ENCODE measurements at regions not wholly inside any gene's neighbourhood (a gene's known extent, or its start where the extent isn't known, plus 50 kb on each side); places are given as distances from the start of the nearest gene placed in this dataset.
"Not testable (repeated sequence)": the region's sequence is repeated elsewhere in the genome, so short reads cannot be mapped to it uniquely, and the experiment has no call there.

DNA sequence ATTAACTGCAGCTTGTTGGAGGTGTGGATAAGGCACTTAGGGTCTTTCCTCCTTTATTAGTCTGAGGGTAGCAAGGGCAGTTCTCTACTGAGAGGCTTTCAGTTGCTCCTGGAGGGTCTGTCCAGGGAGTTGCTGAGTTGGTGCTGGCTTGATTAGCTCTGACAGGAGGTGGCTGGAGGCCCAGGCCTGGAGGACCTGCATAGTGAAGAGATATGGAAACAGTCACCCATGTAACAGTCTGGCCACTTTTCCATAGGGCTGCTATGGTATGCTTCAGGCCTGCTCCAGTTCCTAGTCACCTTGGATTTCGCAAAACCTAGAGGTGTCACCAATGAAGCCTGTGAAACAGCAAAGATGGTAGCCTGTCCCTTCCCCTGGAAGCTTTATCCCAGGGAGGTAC lies 143.3 kb upstream of the SLC38A2 start:
- DNase-seq: no peak

DNA sequence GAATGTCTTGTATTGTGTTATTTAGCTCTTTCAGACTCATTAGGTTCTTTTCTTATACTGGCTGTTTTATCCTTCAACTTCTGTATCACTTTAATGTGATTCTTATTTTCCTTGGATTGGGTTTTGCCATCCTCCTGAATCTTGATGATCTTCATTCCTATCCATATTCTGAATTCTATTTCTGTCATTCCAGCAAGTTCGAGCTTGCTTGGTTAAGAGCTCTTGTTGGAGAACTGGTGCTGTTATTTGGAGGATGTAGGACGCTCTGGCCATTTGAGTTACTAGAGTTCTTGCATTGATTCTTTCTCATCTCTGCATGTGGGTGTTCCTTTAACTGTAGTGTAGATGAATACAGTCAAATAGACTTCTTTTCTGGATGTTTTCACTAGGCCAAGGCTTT lies 142.3 kb upstream of the SLC38A2 start:
- DNase-seq: no peak

- DNase-seq: not testable (repeated sequence)
These were observed 137.7 kb upstream of the SLC38A2 start for GRCh38 chr12:46510257-46510656.

- DNase-seq: no peak
These were observed 136.6 kb upstream of the SLC38A2 start for GRCh38 chr12:46509135-46509534.

DNA sequence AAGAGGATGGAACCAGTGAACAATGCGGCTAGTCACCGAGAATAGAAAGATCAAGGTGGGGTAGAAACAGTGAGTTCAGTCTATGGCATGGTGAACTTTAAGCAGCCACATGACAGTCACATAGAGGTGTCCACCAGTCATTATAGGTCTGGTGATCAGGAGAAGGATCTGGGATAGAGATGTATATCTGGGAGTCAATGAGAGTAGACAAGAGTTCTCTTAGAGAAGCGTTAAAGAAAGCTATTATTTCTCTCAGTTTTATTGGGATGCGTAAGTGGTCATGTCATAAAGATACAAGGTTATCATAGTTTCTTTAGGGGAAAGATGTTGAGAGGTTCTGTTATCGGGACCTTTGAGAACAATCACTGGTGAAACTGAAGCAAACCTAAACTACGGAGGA lies 136.1 kb upstream of the SLC38A2 start:
- DNase-seq: no peak

GRCh38 chr12:46507766-46508165 lies 135.2 kb upstream of the SLC38A2 start:
- DNase-seq: no peak

- no peak for DNase-seq
These were observed 134.4 kb upstream of the SLC38A2 start for GRCh38 chr12:46506961-46507360.

DNA sequence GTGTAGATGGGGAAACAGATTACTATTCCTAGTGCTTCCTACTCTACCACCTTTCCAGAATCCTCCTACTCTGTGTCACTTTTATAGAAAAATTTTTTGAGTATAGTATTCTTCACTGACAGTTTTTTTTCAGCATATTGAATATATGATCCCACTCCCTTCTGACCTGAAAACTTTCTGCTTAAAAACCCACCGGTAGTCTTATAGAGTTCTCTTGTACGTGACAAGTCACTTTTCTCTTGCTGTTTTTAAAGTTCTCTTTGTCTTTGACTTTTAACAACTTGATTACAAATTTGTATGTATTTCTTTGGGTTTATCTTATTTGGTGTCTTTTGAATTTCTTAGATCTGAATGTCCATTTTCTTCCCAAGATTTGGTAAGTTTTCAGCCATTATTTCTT lies 133.6 kb upstream of the SLC38A2 start:
- no peak for DNase-seq

- DNase-seq: no peak
These were observed 131.9 kb upstream of the SLC38A2 start for GRCh38 chr12:46504494-46504893.

GRCh38 chr12:46503637-46504175 lies 131.1 kb upstream of the SLC38A2 start:
- no peak for DNase-seq

- DNase-seq: no peak
These were observed 128.1 kb upstream of the SLC38A2 start for GRCh38 chr12:46500673-46501072.

GRCh38 chr12:46499901-46500300 lies 127.3 kb upstream of the SLC38A2 start:
- DNase-seq: no peak

DNA sequence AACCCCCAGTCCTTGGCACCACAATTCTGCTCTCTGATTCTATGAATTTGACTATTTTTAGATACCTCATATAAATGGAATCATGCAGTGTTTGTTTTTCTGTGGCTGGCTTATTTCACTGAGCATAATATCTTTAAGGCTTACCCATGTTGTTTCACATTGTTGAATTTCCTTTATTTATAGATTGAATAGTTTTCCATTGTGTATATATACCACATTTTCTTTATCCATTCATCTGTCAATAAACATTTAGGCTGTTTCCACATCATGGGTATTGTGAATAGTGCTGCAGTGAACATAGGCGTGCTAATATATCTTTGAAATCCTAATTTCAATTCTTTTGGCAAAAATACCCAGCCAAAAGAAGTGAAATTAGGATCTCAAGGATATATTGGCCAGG lies 126.7 kb upstream of the SLC38A2 start:
- DNase-seq: no peak

GRCh38 chr12:46497739-46498138 lies 125.2 kb upstream of the SLC38A2 start:
- no peak for DNase-seq

- DNase-seq: no peak
These were observed 121.9 kb upstream of the SLC38A2 start for GRCh38 chr12:46494424-46494823.

- DNase-seq: no peak
These were observed 121.2 kb upstream of the SLC38A2 start for GRCh38 chr12:46493834-46494181.

DNA sequence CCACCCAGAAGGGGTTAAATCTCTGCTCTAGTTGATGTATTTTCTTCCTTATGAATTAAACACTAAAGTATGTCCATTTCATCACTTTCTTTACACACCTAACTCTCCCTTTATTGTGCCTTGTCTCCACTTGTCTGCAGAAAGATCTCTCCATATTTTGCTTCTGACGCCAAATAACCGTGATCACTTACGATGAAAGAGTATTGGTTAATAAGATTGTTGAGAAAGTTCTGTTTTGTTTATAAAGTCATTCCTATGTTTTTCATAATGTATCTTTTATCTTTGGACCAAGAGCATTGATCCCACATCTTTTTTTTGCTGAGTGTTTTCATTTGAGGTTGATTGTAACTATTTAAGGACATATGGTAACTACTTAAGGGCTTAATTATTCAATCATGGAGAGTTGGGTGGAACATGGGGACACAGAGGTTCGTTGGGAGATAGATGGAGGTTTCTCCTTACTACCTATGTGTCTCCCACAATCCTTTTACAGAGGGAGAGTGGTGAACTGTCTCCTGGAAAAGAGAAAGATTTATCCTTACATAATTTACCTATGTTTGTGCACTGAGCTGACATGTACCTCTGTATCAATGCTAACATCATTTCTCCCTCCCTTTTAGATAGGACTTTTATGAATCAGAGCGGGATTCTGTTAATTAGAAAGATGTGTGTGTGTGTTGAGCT lies 120.7 kb upstream of the SLC38A2 start:
- DNase-seq: no peak

DNA sequence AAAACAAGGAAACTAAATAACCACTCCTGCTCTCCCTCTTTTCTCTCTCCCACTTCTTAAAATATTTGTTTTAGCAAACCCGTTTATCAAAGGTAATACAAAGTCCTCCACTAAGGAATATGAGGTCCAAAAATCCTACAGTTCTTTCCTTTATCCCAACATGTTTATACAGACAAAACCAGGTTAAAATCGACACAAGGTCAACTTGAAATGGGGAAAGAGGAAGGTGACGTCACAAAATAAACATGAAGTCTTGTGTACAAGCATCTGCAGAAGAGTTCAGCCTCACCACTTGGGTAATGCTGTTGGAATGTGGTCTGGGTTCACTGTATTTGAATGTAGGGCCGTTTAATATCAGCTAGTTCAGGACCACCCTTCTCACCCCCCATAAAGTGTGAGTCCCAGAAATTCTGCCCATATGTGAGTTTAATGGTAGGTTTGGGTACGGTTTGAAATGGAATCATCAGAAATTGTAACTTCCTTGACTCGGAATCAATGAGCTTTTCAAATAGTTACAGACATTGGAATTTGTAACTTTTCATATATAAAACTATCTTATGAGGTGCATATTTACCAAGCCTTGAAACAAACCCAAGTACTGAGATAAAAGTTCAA lies 120.0 kb upstream of the SLC38A2 start:
- no peak for DNase-seq

DNA sequence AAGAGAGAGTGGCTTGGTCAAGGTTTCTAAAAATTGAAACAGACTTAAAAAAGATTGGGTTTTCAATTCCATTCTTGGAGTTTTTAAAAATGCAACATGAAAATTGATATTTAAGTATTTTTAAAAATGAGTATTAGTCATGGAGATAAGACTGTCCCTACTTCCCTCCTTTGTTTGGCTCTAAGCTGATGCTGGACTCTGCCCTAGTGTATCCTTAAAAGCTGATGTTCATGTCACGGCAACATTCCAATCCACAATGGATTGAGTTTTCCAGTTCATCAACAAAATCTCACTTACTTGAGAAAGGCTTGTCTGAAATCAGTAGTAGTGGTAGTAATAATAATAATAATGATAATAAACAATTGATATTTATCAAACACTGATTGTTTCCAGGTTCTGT lies 119.0 kb upstream of the SLC38A2 start:
- no peak for DNase-seq

- no peak for DNase-seq
These were observed 118.1 kb upstream of the SLC38A2 start for GRCh38 chr12:46490635-46491034.

DNA sequence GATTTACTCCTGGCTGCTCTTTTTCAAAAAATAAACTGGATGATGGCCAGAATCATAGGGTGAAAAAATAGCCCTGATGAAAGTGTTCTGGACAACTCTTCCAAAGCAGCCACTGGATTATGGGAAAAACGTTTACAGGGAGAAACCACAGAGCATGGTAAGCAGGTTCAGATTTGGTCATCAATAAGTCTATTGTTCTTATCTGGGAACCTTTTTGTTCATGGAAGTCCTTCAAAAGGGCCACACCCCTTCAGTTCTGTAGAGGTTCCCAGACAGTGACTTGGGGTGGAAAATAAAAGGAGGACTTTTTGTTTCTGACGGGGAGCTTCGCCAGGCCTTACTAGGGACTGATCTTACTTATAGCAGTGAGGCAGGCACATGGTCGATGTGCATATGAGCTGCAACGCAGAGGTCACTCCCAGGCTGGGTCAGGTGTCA lies 117.4 kb upstream of the SLC38A2 start:
- no peak for DNase-seq

- DNase-seq: no peak
These were observed 115.1 kb upstream of the SLC38A2 start for GRCh38 chr12:46487567-46488131.

GRCh38 chr12:46486588-46486987 lies 114.0 kb upstream of the SLC38A2 start:
- DNase-seq: no peak

DNA sequence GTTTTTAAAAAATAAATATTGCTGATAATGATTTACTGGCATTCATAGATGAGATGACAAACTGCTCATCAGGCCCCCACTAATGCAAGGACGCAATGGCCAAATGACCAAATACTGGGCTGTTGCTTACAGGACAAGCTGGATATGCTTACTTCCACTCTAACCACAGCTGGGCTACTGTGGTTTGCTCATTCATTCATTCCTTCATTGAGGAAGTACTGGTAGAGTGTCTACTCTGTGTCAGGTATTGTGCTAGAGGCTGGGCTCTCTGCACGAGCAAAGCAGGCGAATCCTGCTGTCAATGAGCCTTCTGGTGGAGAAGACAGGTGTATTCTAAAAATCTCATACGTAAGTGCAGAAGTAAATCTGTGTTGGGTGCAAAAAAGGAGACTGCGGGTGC lies 113.3 kb upstream of the SLC38A2 start:
- no peak for DNase-seq

Measured in activated T-cell treated with anti-CD3 and anti-CD28 coated beads for 4 hours (primary cell).